Neuronal stem cell (in vitro differentiated cells): ENCODE measurements at regions not wholly inside any gene's neighbourhood (a gene's known extent, or its start where the extent isn't known, plus 50 kb on each side); places are given as distances from the start of the nearest gene placed in this dataset.

Source experiments
- DNase-seq: peaks from one replicate; pipeline ENCODE4 v3.0.0-alpha.2; 2013; ENCODE audit warnings: low spot score
- H2AFZ ChIP-seq: one replicate; pipeline ENCODE4 v1.6.1; 2013; ENCODE audit warnings: mild to moderate bottlenecking, low read length, inconsistent platforms
- H2AK5ac ChIP-seq: 2 replicates; pipeline ENCODE4 v1.6.1; 2013; ENCODE audit warnings: low read depth, mild to moderate bottlenecking, inconsistent platforms, low read length, moderate library complexity, mixed read lengths
- H2BK120ac ChIP-seq: 2 replicates; pipeline ENCODE4 v1.6.1; 2013; ENCODE audit warnings: low read depth, mild to moderate bottlenecking, inconsistent platforms, low read length, moderate library complexity, mixed read lengths
- H2BK12ac ChIP-seq: one replicate; pipeline ENCODE4 v1.6.1; 2013; ENCODE audit warnings: low read length, inconsistent platforms
- H2BK15ac ChIP-seq: 2 replicates; pipeline ENCODE4 v1.6.1; 2013; ENCODE audit warnings: mild to moderate bottlenecking, low read length, inconsistent platforms, mixed read lengths
- H2BK5ac ChIP-seq: one replicate; pipeline ENCODE4 v1.6.1; 2013; ENCODE audit warnings: inconsistent platforms, mild to moderate bottlenecking, low read length, moderate library complexity
- H3K14ac ChIP-seq: one replicate; pipeline ENCODE4 v1.6.1; 2013; ENCODE audit warnings: low read length, inconsistent platforms
- H3K18ac ChIP-seq: 2 replicates; pipeline ENCODE4 v1.6.1; 2013; ENCODE audit warnings: low read length, inconsistent platforms
- H3K23ac ChIP-seq: 2 replicates; pipeline ENCODE4 v1.6.1; 2013; ENCODE audit warnings: low read depth, mild to moderate bottlenecking, mixed read lengths, low read length, inconsistent platforms; ENCODE audit not compliant: poor library complexity
- H3K27ac ChIP-seq: replicated peaks from 3 replicates; pipeline ENCODE4 v1.5.1; 2013; ENCODE audit warnings: low read length, inconsistent platforms
- H3K27me3 ChIP-seq, 3 experiments: 2 replicates each; pipeline ENCODE4 v1.6.1; 2013; ENCODE audit warnings: low read length in 3 of 3, mild to moderate bottlenecking in 2 of 3, inconsistent platforms in 1 of 3, low read depth in 1 of 3, mixed read lengths in 1 of 3, moderate library complexity in 1 of 3; ENCODE audit not compliant: control insufficient read depth in 3 of 3, insufficient read depth in 3 of 3
- H3K36me3 ChIP-seq, 2 donors: replicated peaks in 1 of 2; 2 replicates each; pipeline ENCODE4 v1.6.1; 2013; ENCODE audit warnings: low read length in 2 of 2; ENCODE audit not compliant: control insufficient read depth in 2 of 2, insufficient read depth in 2 of 2
- H3K4ac ChIP-seq: 2 replicates; pipeline ENCODE4 v1.6.1; 2013; ENCODE audit warnings: inconsistent platforms, mild to moderate bottlenecking, low read length, moderate library complexity
- H3K4me1 ChIP-seq, 2 donors: 1 replicate in 1 of 2; 2 replicates in 1 of 2; pipeline ENCODE4 v1.6.1; 2013; ENCODE audit warnings: low read length in 2 of 2, low read depth in 1 of 2; ENCODE audit not compliant: control insufficient read depth in 2 of 2, insufficient read depth in 1 of 2
- H3K4me2 ChIP-seq: one replicate; pipeline ENCODE4 v1.6.1; 2013; ENCODE audit warnings: mild to moderate bottlenecking, low read length, inconsistent platforms; ENCODE audit not compliant: insufficient read depth, poor library complexity, severe bottlenecking
- H3K4me3 ChIP-seq, 2 donors: 2 replicates each; pipeline ENCODE4 v1.5.1; 2013; ENCODE audit warnings: low read length in 2 of 2, mild to moderate bottlenecking in 2 of 2, inconsistent platforms in 1 of 2, moderate library complexity in 1 of 2
- H3K79me1 ChIP-seq: one replicate; pipeline ENCODE4 v1.6.1; 2013; ENCODE audit warnings: low read depth, mild to moderate bottlenecking, inconsistent platforms, low read length, moderate library complexity
- H3K9ac ChIP-seq: one replicate; pipeline ENCODE4 v1.6.1; 2013; ENCODE audit warnings: mild to moderate bottlenecking, low read depth, low read length, inconsistent platforms; ENCODE audit not compliant: poor library complexity
- H3K9me3 ChIP-seq, 2 donors: replicated peaks in 1 of 2; 2 replicates each; pipeline versions ENCODE3 to v1.6.1; 2013; ENCODE audit warnings: low read length in 2 of 2, mild to moderate bottlenecking in 2 of 2, inconsistent platforms in 1 of 2, low read depth in 1 of 2, mixed read lengths in 1 of 2, moderate library complexity in 1 of 2; ENCODE audit not compliant: control insufficient read depth in 2 of 2, insufficient read depth in 1 of 2
- H4K8ac ChIP-seq: one replicate; pipeline ENCODE4 v1.6.1; 2013; ENCODE audit warnings: low read depth, mild to moderate bottlenecking, inconsistent platforms, low read length, moderate library complexity
- H4K91ac ChIP-seq: one replicate; pipeline ENCODE4 v1.6.1; 2013; ENCODE audit warnings: low read length, low read depth, mild to moderate bottlenecking, inconsistent platforms; ENCODE audit not compliant: poor library complexity
- WGBS, 2 donors: extraction: QIAGEN DNeasy Blood & Tissue Kit; methylation state at CpG; one replicate each; pipeline ENCODE4 v1.1.7; 2013; ENCODE audit warnings: missing lambda C conversion rate in 2 of 2, mixed read lengths in 1 of 2; ENCODE audit not compliant: insufficient read length in 2 of 2, insufficient replicate concordance in 1 of 2; ENCODE audit errors: extremely low coverage in 2 of 2; 5-methylcytosine and 5-hydroxymethylcytosine counted together

GRCh38 chr2:167769020-167769419, 478.4 kb downstream of the STK39 start:
- Histone ChIP-seq H2BK12ac (no peak overlapping the region), H3K4me1 (peaks cover 0 to 3% of the 10 kb centered on the region in 2 donors), H3K18ac (no peak overlapping the region), H2BK15ac (no peak overlapping the region), H4K91ac (no peak overlapping the region), H3K27me3 (no peaks in the 10 kb centered on the region), H2AFZ (no peak overlapping the region), H3K27ac (no peak overlapping the region), H3K4ac (no peak overlapping the region), H3K79me1 (no peaks in the 10 kb centered on the region), H2BK5ac (no peak overlapping the region), H3K4me3 (no peak overlapping the region), H3K14ac (no peak overlapping the region), H2BK120ac (no peak overlapping the region), H4K8ac (no peak overlapping the region), H3K4me2 (no peak overlapping the region), H3K9ac (no peak overlapping the region), H3K9me3 (peaks cover 0 to 3% of the 10 kb centered on the region in 2 donors), H2AK5ac (no peak overlapping the region), H3K23ac (no peak overlapping the region), H3K36me3 (no peaks in the 10 kb centered on the region)
- WGBS, 2 donors: no CpG with 5 or more reads among the region's 1 CpG
- DNase-seq: no peak

- Histone ChIP-seq H3K9ac (no peak overlapping the region), H2AK5ac (no peak overlapping the region), H3K4me1 (peaks cover 0 to 3% of the 10 kb centered on the region in 2 donors), H3K79me1 (no peaks in the 10 kb centered on the region), H2BK12ac (no peak overlapping the region), H2BK5ac (no peak overlapping the region), H3K14ac (no peak overlapping the region), H3K27ac (no peak overlapping the region), H3K4me2 (no peak overlapping the region), H3K36me3 (no peaks in the 10 kb centered on the region), H3K9me3 (peaks cover 0 to 3% of the 10 kb centered on the region in 2 donors), H2BK15ac (no peak overlapping the region), H3K4ac (no peak overlapping the region), H3K18ac (no peak overlapping the region), H4K91ac (no peak overlapping the region), H2AFZ (no peak overlapping the region), H3K27me3 (no peaks in the 10 kb centered on the region), H2BK120ac (no peak overlapping the region), H4K8ac (no peak overlapping the region), H3K4me3 (no peak overlapping the region), H3K23ac (no peak overlapping the region)
- DNase-seq: no peak
Observed at GRCh38 chr2:167767830-167768229, 479.6 kb downstream of the STK39 start.

- Histone ChIP-seq H3K4me3 (no peak overlapping the region), H2BK15ac (no peak overlapping the region), H2BK5ac (no peak overlapping the region), H3K79me1 (no peaks in the 10 kb centered on the region), H4K8ac (no peak overlapping the region), H3K4me1 (peaks cover 0 to 1% of the 10 kb centered on the region in 2 donors), H3K4me2 (no peak overlapping the region), H3K4ac (no peak overlapping the region), H3K27me3 (no peaks in the 10 kb centered on the region), H3K27ac (no peak overlapping the region), H3K14ac (no peak overlapping the region), H2AFZ (no peak overlapping the region), H3K9me3 (peaks cover 0 to 3% of the 10 kb centered on the region in 2 donors), H2BK120ac (no peak overlapping the region), H2AK5ac (no peak overlapping the region), H3K36me3 (no peaks in the 10 kb centered on the region), H3K18ac (no peak overlapping the region), H3K23ac (no peak overlapping the region), H2BK12ac (no peak overlapping the region), H4K91ac (no peak overlapping the region), H3K9ac (no peak overlapping the region)
- no CpG with 5 or more reads among the region's 9 CpGs for WGBS, 2 donors
- DNase-seq: no peak
Observed at GRCh38 chr2:167764772-167765341, 482.5 kb downstream of the STK39 start.

GRCh38 chr2:167761465-167762136, 485.8 kb downstream of the STK39 start:
- H2AFZ ChIP-seq: no peak overlapping the region
- H2BK120ac ChIP-seq: no peak overlapping the region
- no peak overlapping the region for H4K91ac ChIP-seq
- H3K9ac ChIP-seq: no peak overlapping the region
- no CpG with 5 or more reads among the region's 3 CpGs for WGBS, 2 donors
- H3K4me2 ChIP-seq: no peak overlapping the region
- H3K9me3 ChIP-seq: peaks cover 1 to 2% of the 10 kb centered on the region in 2 donors
- H3K27me3 ChIP-seq: no peaks in the 10 kb centered on the region
- H3K36me3 ChIP-seq: no peaks in the 10 kb centered on the region
- no peak overlapping the region for H2AK5ac ChIP-seq
- no peak overlapping the region for H3K27ac ChIP-seq
- no peak overlapping the region for H2BK15ac ChIP-seq
- H3K4me3 ChIP-seq: no peak overlapping the region
- no peak overlapping the region for H3K23ac ChIP-seq
- DNase-seq: no peak
- no peaks in the 10 kb centered on the region for H3K79me1 ChIP-seq
- no peak overlapping the region for H2BK12ac ChIP-seq
- H2BK5ac ChIP-seq: no peak overlapping the region
- no peak overlapping the region for H3K18ac ChIP-seq
- H3K4ac ChIP-seq: no peak overlapping the region
- H3K4me1 ChIP-seq: peaks cover 6 to 13% of the 10 kb centered on the region in 2 donors
- H4K8ac ChIP-seq: no peak overlapping the region
- H3K14ac ChIP-seq: no peak overlapping the region
